ENCODE measurements at regions not wholly inside any gene's neighbourhood (a gene's known extent, or its start where the extent isn't known, plus 50 kb on each side); places are given as distances from the start of the nearest gene placed in this dataset.

- no peaks in the 10 kb centered on the region for H3K79me2 ChIP-seq (ENCODE audit: insufficient read depth, low read length)
- no TSS peak for BruUV-seq (replicated peaks)
- FAIRE-seq (no peak), DNase-seq (ENCODE audit: low spot score) (no peak), ATAC-seq (no peak)
- H3K36me3 ChIP-seq (replicated peaks in 1 of 2; ENCODE audit: control insufficient read depth in 1 of 2, insufficient read depth in 2 of 2, low read length in 2 of 2), result no peaks in the 10 kb centered on the region
- H3K4me2 ChIP-seq (ENCODE audit: low read depth, low read length), result no peak overlapping the region
- ChIA-PET CTCF (ENCODE audit: low intra/inter-chr PET ratio, low total read pairs) (no interaction called here), POLR2A (no interaction called here)
- H3K4me1 ChIP-seq (ENCODE audit: insufficient read depth, low read length), result no peaks in the 10 kb centered on the region
- intact Hi-C loops (cut with micrococcal nuclease; ENCODE audit: unreplicated experiment), result no loop called here
- H3K4me3 ChIP-seq (replicated peaks in 1 of 3; ENCODE audit: insufficient read depth in 1 of 3, low read depth in 2 of 3, low read length in 3 of 3), result no peak overlapping the region
- no peaks in the 10 kb centered on the region for H3K9me3 ChIP-seq (ENCODE audit: low read length)
- no peak overlapping the region for H3K27ac ChIP-seq (ENCODE audit: extremely low read length, insufficient read depth, low read length)
- no peak overlapping the region for H2AFZ ChIP-seq (ENCODE audit: low read length)
- H3K9ac ChIP-seq (ENCODE audit: insufficient read depth, low read depth, low read length), result no peak overlapping the region
- no peaks in the 10 kb centered on the region for H4K20me1 ChIP-seq (ENCODE audit: insufficient read depth, low read length)
- TF ChIP-seq SP5 (CRISPR knock-in tag; IDR thresholded peaks at IDR 0.05; ENCODE audit: borderline replicate concordance, low read depth) (no peak), ZNF703 (CRISPR knock-in tag; IDR thresholded peaks at IDR 0.05; ENCODE audit: borderline replicate concordance) (no peak), ZNF619 (CRISPR knock-in tag; IDR thresholded peaks at IDR 0.05) (no peak), SUZ12 (IDR thresholded peaks at IDR 0.05; ENCODE audit: low read depth, low read length) (no peak), SMC3 (IDR thresholded peaks at IDR 0.05; ENCODE audit: low read length) (no peak), ZNF567 (CRISPR knock-in tag; IDR thresholded peaks at IDR 0.05; ENCODE audit: borderline replicate concordance) (no peak), KLF9 (CRISPR knock-in tag; IDR thresholded peaks at IDR 0.05; ENCODE audit: low read depth) (no peak)
- TF ChIP-seq, protein P1, sequence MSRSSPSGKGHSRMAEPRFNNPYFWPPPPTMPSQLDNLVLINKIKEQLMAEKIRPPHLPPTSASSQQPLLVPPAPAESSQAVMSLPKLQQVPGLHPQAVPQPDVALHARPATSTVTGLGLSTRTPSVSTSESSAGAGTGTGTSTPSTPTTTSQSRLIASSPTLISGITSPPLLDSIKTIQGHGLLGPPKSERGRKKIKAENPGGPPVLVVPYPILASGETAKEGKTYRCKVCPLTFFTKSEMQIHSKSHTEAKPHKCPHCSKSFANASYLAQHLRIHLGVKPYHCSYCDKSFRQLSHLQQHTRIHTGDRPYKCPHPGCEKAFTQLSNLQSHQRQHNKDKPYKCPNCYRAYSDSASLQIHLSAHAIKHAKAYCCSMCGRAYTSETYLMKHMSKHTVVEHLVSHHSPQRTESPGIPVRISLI (CRISPR knock-in tag; IDR thresholded peaks at IDR 0.05; ENCODE audit: borderline replicate concordance), result no peak
- H3K27me3 ChIP-seq (ENCODE audit: control insufficient read depth in 1 of 2, insufficient read depth in 2 of 2, low read length in 2 of 2), result no peaks in the 10 kb centered on the region
- in situ Hi-C loops (cut with HindIII; ENCODE audit: extremely low pct_ligation_motif_present, low pct_unique_long_range_greater_than_20kb), result no loop called here
Measured at GRCh38 chr6:104418125-104418524, 441.6 kb downstream of the HACE1 start.

DNA sequence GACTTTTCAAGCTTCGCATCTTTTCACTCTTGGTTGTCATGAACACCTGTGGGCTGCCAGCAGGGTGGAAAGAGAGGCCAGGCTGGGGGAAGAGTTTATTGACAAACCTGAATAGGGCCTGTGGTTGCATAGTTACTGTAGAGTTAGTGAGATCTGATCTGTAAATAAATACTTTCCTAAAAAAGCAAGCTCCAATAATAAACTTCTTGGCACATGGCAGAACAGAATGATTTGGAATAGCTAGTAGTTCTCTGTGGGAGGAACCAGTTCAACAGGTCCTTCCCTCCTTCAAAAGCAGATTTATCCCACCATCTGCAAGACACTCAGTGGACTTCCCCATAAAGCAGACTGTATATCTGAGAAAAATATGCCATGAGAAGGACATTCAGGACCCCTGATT lies 445.0 kb downstream of the HACE1 start:
- H3K27ac ChIP-seq (ENCODE audit: extremely low read length, insufficient read depth, low read length), result no peak overlapping the region
- DNase-seq (ENCODE audit: low spot score) (no peak), ATAC-seq (no peak), FAIRE-seq (no peak)
- intact Hi-C loops (cut with micrococcal nuclease; ENCODE audit: unreplicated experiment) (no loop called here), in situ Hi-C loops (cut with HindIII; ENCODE audit: extremely low pct_ligation_motif_present, low pct_unique_long_range_greater_than_20kb) (no loop called here)
- H3K4me2 ChIP-seq (ENCODE audit: low read depth, low read length), result no peak overlapping the region
- WGBS (ENCODE audit: low lambda C conversion rate), result 14% methylated on average over 1 of the region's 1 CpG
- H3K4me1 ChIP-seq (ENCODE audit: insufficient read depth, low read length), result no peaks in the 10 kb centered on the region
- no peak overlapping the region for H2AFZ ChIP-seq (ENCODE audit: low read length)
- H4K20me1 ChIP-seq (ENCODE audit: insufficient read depth, low read length), result no peaks in the 10 kb centered on the region
- no peak overlapping the region for H3K4me3 ChIP-seq (replicated peaks in 1 of 3; ENCODE audit: insufficient read depth in 1 of 3, low read depth in 2 of 3, low read length in 3 of 3)
- no peaks in the 10 kb centered on the region for H3K9me3 ChIP-seq (ENCODE audit: low read length)
- no peaks in the 10 kb centered on the region for H3K36me3 ChIP-seq (replicated peaks in 1 of 2; ENCODE audit: control insufficient read depth in 1 of 2, insufficient read depth in 2 of 2, low read length in 2 of 2)
- TF ChIP-seq, protein P2, sequence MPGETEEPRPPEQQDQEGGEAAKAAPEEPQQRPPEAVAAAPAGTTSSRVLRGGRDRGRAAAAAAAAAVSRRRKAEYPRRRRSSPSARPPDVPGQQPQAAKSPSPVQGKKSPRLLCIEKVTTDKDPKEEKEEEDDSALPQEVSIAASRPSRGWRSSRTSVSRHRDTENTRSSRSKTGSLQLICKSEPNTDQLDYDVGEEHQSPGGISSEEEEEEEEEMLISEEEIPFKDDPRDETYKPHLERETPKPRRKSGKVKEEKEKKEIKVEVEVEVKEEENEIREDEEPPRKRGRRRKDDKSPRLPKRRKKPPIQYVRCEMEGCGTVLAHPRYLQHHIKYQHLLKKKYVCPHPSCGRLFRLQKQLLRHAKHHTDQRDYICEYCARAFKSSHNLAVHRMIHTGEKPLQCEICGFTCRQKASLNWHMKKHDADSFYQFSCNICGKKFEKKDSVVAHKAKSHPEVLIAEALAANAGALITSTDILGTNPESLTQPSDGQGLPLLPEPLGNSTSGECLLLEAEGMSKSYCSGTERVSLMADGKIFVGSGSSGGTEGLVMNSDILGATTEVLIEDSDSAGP (CRISPR knock-in tag; IDR thresholded peaks at IDR 0.05; ENCODE audit: borderline replicate concordance), result no peak
- TF ChIP-seq, protein P3, sequence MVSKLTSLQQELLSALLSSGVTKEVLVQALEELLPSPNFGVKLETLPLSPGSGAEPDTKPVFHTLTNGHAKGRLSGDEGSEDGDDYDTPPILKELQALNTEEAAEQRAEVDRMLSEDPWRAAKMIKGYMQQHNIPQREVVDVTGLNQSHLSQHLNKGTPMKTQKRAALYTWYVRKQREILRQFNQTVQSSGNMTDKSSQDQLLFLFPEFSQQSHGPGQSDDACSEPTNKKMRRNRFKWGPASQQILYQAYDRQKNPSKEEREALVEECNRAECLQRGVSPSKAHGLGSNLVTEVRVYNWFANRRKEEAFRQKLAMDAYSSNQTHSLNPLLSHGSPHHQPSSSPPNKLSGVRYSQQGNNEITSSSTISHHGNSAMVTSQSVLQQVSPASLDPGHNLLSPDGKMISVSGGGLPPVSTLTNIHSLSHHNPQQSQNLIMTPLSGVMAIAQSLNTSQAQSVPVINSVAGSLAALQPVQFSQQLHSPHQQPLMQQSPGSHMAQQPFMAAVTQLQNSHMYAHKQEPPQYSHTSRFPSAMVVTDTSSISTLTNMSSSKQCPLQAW (CRISPR knock-in tag; IDR thresholded peaks at IDR 0.05), result no peak
- TF ChIP-seq ZNF468 (CRISPR knock-in tag; IDR thresholded peaks at IDR 0.05) (no peak), ZNF12 (CRISPR knock-in tag; IDR thresholded peaks at IDR 0.05) (no peak)
- H3K79me2 ChIP-seq (ENCODE audit: insufficient read depth, low read length), result no peaks in the 10 kb centered on the region
- H3K9ac ChIP-seq (ENCODE audit: insufficient read depth, low read depth, low read length), result no peak overlapping the region
- no TSS peak for BruUV-seq (replicated peaks)
- CTCF ChIA-PET (ENCODE audit: low intra/inter-chr PET ratio, low total read pairs), result no interaction called here
- peaks cover 0 to 6% of the 10 kb centered on the region in 2 experiments; a peak in 3 of 5 replicates for H3K27me3 ChIP-seq (ENCODE audit: control insufficient read depth in 1 of 2, insufficient read depth in 2 of 2, low read length in 2 of 2)
- POLR2A ChIA-PET, result no interaction called here

Data from HepG2 (cell line).